ENCODE measurements at regions not wholly inside any gene's neighbourhood (a gene's known extent, or its start where the extent isn't known, plus 50 kb on each side); places are given as distances from the start of the nearest gene placed in this dataset.
A peak's percentile ranks its signal among the peaks of the same experiment; 100 is the strongest.
"Not testable (repeated sequence)": the region's sequence is repeated elsewhere in the genome, so short reads cannot be mapped to it uniquely, and the experiment has no call there.

- DNase-seq, result no peak
These were observed 64.2 kb downstream of the DACT2 start for GRCh38 chr6:168255283-168255881.

DNA sequence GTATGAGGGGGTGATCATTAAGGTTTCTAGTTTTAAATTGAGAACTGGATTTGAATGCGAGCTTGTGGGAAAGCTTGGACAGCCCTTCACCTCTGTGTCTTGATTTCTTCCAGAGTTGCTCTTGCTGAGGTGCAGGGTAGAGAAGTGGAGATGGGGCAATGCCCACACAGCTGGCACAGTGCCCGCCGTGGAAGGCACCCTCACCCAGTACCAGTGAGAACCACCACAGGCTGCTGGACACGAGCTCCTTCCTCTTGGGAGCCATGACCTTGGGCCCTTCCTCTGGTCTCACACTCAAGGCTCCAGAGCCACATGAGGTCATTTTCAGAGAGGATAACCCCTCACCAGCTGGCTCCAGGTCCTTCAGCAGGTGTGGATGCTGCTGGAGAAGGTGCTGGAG, 67.3 kb downstream of the DACT2 start:
- DNase-seq, result no peak

DNA sequence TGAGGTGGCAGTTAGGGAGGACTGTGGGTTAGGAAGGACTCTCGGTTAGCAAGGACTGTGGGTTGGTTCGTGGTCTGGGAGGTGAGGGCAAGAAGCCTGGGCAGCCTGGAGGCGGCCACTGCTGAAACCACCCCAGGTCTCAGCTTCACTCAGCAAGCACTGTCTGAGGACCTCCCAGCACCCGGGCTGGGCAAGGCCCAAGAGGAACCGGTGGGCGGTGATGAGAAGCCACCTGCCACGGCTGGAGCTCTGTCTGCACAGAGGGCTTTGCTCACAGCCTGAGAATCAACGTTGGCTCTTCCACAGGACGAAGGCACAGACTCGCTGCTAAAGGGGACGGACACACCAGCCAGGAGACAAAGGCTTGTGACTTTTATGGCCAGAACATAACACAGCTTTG, 69.3 kb downstream of the DACT2 start:
- no peak for DNase-seq

DNA sequence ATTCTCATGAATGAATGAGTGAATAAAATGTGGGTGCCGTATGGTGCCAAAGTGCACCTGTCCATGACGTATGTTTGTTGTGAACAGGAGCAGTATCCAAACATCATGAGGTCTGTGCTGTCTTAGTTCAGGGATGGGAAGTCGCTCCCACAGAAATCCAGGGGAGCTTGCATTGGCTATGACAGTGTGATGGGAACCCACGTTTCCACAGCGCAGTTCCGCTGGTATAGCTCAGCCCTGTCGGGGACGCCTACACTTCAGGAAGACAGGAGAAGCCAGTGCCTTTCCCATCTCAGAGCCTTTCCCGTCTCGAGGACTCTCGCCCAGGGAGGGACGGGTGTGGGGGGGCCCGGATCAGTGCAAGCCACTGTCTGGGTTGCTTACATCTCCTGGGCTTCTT, 69.8 kb downstream of the DACT2 start:
- no peak for DNase-seq

DNA sequence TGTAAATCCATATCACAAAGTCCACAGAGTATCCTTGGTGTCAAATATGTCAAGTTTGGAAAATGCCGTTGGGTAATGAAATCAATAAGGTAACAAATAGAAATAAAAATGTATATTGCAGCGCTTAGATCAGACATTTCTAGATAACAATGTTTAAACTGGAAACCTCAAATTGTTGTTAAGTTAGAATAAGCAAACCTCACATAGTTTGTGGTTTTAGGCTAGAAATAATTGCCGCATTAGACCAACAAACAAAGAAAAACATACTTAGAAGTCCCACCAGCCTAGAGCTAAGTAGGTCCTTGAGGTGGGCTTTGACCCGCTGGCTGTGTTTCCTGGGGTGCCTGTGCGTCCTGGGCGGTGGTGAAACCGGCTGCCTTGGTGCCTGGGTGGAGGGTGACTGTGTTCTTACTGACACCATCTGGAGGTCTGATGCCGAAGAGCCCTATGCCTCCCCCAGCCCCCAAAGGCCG, 71.4 kb downstream of the DACT2 start:
- no peak for DNase-seq

GRCh38 chr6:168247443-168248147, 72.0 kb downstream of the DACT2 start:
- peak; percentile 59 for DNase-seq

GRCh38 chr6:168244961-168245551, 74.5 kb downstream of the DACT2 start:
- DNase-seq, result no peak

GRCh38 chr6:168243812-168244376, 75.7 kb downstream of the DACT2 start:
- no peak for DNase-seq

- no peak for DNase-seq
These were observed 76.7 kb downstream of the DACT2 start for GRCh38 chr6:168242940-168243225.

- DNase-seq, result no peak
These were observed 77.3 kb downstream of the DACT2 start for GRCh38 chr6:168242111-168242939.

DNA sequence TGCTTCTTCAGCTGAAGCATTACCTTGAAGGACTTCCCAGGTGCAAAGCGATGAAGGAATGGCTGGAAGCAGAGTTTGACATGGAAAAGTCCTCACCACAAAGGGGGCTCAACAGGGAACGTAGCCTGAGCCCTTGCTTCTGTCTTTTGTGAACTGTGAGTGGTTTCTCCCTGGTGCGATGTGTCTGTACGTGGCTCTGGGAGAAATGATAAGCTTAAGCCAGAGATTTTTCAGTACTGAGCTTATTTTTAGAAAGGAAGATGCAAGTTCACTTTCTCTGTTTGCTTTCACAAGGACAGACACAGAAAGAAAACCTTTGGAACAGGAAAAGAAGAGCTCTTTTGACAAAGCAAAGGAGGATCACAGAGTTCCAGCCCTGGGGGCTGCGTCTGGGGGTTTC, 79.4 kb downstream of the DACT2 start:
- no peak for DNase-seq

DNA sequence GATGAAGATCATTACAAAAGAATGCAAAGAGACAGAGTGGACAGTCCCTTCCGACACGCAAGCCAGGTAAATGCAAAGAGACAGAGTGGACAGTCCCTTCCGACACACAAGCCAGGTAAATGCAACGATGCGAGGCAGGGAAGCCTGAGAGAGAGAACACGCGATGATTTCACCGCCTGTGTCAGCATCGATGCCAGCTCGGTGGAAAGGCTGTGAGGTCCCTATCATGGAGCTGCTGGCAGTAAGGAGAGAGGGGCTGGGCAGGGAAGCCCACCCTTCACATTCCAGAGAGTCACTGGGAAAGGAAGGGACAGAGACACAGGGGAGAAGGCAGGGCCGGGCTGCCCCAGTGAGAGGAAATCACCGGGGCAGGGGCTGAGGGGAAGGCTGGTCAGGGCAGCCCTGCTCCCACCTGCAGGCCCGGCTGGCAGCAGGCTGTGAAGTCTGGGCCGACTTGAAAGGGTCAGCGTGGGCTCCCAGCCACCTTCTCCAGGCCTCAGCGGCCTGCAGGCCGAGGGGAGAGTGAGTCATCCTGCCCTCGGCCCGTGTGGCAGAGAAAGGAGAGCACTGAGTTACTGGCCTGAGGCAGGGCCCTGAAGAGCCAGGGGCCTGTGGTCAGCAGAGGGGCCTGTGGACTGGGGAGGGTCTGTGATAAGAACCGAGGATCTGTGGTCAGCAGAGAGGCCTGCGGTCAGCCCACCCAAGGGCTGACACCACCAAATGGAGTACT, 80.4 kb downstream of the DACT2 start:
- no peak for DNase-seq

GRCh38 chr6:168238159-168238909, 81.2 kb downstream of the DACT2 start:
- no peak for DNase-seq

DNA sequence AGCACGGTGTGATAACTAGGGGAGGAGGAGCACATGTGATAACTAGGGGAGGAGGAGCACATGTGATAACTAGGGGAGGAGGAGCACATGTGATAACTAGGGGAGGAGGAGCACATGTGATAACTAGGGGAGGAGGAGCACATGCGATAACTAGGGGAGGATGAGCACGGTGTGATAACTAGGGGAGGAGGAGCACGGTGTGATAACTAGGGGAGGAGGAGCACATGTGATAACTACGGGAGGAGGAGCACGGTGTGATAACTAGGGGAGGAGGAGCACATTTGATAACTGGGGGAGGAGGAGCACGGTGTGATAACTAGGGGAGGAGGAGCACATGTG, 85.7 kb downstream of the DACT2 start:
- not testable (repeated sequence) for DNase-seq

DNA sequence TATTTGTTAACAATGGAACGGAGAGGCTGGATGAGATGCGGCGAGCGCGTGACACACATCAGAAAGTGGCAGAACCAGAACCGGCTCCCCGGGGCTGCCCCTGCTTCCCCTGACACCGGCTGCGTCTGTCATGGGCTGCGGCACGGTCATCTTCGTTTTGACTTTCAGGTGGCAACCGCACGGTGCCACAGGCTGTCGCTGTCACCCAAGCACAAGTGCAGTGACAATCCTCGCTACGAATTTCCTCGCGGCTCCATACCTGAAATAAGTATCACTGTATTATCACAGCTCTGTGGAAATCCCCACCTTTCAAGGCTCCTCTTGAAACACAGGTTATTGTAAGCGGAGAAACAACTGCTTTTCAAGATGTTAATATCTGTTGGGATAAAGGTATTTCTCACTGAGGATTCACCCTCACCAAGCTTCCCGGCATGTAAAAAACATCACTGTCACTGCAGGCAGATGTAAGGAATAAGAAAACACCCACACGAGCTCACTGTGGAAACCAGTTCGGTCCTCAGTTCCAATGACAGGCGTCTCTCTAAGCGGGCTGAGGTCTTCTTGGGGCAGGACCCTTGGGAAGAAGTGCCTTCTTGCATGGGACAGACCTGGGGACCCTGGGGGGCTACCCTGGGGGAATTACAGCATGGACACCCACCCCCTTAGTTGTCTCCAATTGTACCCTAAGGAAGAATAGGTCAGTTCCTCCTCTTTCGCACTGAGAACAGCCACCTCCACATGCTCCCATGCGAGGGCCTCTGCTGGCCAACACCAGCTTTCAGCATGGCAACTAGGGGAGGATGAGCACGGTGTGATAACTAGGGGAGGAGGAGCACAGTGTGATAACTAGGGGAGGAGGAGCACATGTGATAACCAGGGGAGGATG, 86.3 kb downstream of the DACT2 start:
- no peak for DNase-seq

GRCh38 chr6:168232528-168232927, 87.0 kb downstream of the DACT2 start:
- DNase-seq, result no peak

- no peak for DNase-seq
These were observed 87.5 kb downstream of the DACT2 start for GRCh38 chr6:168232062-168232461.

DNA sequence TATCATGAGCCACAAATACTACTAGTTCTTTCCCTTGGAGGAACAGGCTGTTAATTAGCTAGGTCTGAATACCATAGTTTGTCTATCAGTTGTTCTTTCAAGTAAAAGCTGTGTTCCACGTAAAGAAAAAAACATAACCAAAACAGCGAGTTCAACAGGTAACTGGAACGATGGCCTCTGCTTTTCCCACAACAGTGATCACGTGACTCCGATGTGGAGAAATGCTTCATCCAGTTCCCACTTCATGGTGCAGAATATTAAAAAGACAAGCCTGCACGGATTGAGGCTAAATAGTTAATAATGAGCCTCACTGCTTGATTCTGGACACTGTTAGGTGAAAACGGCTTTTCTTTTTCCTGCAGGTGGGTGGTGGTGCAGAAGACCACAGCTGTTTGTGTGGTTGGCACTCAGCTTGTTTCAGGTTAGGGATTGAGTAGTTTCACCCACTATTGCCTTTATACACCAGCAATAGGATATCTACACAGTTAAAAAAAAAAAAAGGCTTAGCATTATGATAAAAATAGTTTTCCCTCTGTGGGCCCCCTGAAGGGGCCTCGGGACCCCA, 88.1 kb downstream of the DACT2 start:
- DNase-seq, result no peak

GRCh38 chr6:168229368-168229752, 90.2 kb downstream of the DACT2 start:
- no peak for DNase-seq

All from muscle of arm (tissue), 1 donor.